GM10266 (cell line): ENCODE measurements at regions not wholly inside any gene's neighbourhood (a gene's known extent, or its start where the extent isn't known, plus 50 kb on each side); places are given as distances from the start of the nearest gene placed in this dataset.

Experiments
- DNase-seq: peaks from one replicate; pipeline ENCODE4 v3.0.0; 2012; ENCODE audit errors: extremely low spot score
- TF ChIP-seq, protein P1 (sequence below): IDR thresholded peaks from 2 replicates; pipeline ENCODE4 v1.5.1; 2012; ENCODE audit warnings: mild to moderate bottlenecking, low read depth; ENCODE audit not compliant: control insufficient read depth, insufficient read depth; ENCODE audit errors: missing control alignments

DNA sequence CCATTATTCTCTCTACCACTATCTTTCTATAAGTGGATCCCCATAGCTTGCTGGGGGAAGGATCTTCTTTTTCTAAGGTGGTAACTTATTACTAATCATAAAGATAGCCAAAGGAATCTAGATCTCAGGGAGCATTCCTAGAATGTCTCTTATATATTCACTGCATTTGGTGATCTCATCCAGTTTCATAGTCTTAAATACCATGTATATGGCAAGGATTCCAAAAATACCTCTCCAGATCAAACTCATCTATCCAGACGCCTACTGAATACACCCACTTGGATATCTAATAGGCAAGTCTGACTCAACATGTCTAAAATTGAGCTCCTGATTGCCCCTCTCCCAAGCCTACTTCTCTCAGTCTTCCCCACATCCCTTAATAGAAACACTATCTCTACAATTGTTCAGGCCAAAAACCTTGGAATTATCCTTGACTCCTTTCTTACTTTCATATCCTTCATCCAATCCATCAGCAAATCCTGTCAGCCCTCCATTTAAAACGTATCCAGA is 264.4 kb downstream of the HACE1 start:
- no peak for DNase-seq
- TF ChIP-seq, protein P1, sequence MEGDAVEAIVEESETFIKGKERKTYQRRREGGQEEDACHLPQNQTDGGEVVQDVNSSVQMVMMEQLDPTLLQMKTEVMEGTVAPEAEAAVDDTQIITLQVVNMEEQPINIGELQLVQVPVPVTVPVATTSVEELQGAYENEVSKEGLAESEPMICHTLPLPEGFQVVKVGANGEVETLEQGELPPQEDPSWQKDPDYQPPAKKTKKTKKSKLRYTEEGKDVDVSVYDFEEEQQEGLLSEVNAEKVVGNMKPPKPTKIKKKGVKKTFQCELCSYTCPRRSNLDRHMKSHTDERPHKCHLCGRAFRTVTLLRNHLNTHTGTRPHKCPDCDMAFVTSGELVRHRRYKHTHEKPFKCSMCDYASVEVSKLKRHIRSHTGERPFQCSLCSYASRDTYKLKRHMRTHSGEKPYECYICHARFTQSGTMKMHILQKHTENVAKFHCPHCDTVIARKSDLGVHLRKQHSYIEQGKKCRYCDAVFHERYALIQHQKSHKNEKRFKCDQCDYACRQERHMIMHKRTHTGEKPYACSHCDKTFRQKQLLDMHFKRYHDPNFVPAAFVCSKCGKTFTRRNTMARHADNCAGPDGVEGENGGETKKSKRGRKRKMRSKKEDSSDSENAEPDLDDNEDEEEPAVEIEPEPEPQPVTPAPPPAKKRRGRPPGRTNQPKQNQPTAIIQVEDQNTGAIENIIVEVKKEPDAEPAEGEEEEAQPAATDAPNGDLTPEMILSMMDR = no peak

DNA sequence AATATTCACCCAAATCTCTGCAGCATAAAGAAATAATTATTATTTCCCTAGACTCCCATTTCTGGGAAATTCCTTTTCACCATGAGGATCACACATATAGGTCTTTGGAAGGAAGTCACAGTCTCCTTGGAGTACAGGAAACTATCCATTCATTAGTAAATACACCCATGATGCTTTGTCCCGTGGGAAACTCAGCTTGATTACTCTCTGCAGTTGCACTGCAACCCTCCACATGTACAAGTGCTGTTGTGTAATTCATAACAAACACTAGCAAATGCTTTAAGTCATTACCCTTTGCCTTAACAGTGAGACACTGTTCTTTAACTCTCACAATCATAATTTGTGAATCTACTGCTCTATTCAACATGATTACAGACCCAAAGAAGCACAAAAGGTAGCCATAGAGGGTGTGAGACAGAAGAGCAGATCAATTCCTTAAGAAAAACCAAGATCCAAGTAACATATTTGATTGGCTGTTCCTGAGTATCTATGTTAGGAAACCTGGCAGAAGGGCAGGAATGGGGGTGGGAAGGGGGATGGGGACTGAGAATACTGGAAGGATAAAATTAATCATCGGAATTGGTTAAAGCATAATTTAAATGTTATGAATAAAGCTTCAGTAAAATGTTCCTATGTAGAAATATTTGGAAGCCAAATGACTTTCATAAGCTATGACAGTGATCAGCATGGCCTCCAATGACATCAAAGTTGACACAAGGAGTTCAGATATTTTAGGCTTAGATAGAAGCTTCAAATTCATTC is 268.0 kb downstream of the HACE1 start:
- no peak for DNase-seq
- TF ChIP-seq, protein P1 = no peak

DNA sequence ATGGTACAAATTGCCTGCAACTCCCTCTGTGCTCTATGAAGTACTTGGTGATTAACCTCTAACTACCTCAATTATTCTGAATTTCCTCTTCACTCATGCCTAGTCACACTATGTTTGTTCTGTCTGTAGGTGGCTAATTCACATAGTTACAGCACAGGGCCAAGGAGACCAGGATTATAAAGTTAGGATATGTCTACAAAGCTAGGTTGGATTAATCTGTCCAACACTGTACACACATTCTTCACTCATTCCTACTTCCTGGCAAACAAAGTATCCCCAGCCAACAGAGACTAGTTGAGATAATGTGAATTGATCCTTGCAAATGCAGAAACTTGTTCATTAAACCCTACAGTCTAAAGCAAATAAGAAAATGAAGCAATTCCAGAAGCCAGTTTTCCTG is 269.8 kb downstream of the HACE1 start:
- TF ChIP-seq, protein P1 = no peak
- no peak for DNase-seq

DNA sequence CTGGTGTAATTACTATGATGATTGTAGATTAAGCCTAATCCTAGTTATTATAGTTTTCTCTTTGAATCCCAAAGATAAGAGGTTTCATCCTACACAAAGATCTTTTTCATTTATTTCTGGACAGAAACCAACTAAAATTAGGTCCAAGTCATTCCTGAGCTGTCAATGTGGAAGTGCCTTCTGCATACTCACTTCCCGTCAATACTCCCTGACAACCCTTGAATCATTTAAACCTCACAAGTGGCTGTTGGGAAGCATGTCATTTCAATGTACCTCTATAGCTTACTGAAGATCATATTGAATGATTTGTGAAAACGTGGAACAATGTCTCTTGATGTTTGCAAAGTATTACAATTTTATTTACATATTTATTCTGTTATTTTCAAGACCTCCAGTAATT is 274.1 kb downstream of the HACE1 start:
- no peak for DNase-seq
- TF ChIP-seq, protein P1 = no peak

DNA sequence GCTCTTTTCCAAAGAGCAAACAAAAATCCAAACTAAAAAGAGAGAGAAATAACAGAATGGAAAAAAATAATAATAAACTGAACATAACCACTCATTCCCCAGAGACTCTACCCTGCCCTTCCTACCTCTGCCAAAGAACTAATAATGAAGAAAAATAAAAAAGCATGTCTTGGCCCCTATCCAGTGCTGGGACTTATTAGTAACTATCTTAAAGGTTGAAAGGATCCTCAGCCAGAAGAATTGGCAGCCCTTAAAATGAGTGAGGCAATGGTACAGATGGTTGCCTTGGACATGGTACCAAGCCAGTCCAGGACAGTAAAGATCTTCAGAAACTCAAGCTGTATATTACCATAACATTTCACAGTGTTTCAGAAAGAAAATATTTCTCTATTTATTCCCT is 279.3 kb downstream of the HACE1 start:
- TF ChIP-seq, protein P1 = no peak
- DNase-seq = no peak

DNA sequence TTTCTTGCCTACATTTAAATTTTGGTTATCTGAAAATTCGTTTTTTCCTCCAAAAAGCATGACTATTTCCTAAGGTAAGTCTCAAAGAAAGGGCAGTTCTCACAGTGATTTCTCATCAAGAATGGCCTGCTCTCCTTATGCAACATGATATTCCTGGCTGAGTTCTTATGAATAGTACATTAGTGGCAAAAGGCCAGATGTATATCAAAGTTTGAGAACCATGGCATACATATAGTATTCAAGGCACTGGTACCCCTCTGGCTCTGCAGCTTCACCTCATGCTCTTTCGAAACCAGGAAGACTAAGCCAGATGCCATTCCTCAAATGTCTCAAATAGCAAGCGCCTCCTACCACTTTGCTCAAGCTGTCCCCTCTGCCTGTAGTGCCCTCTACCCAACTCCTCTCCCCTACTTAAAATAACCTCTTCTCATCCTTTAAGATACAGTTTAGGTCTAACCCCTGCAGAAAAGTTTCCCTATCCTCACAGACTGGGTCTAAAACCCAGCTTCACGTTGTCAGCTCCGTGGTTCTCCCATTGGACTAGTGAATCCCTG is 280.3 kb downstream of the HACE1 start:
- DNase-seq = no peak
- TF ChIP-seq, protein P1 = no peak

DNA sequence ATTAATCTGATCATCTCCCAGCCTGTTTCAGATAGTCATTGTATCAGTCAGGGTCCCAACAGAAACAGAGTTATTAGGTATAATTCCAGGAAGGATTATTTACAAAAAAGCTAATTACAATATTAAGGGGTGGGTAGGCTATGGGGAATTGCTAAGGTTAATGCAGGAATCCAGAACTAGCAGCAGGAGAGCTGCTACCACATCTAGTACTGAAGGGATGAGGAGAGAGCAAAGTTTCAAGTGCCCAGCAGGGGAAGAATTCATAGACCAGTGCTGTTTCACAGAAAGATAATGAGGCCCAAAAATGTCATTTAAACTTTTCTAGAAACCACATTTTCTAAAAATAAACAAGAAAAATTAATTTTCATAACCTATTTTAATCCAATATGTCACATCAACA is 284.2 kb downstream of the HACE1 start:
- no peak for DNase-seq
- TF ChIP-seq, protein P1 = no peak
